SK-N-SH (cell line): ENCODE measurements at regions not wholly inside any gene's neighbourhood (a gene's known extent, or its start where the extent isn't known, plus 50 kb on each side); places are given as distances from the start of the nearest gene placed in this dataset.

Source experiments
- CTCF ChIA-PET: fragments of 300-600, 350-600 bp; formaldehyde crosslinking; extraction: SDS; loops from one replicate; lab custom pipeline; 2021; lab: Yijun Ruan, JAX
- POLR2A ChIA-PET: fragments of 350-600 bp; sonication (Branson Sonifier 250); formaldehyde crosslinking; extraction: SDS; loops from one replicate; lab custom pipeline; 2020; ENCODE audit warnings: antibody characterized with exemption, inconsistent platforms; lab: Yijun Ruan, JAX
- DNase-seq: peaks from one replicate; pipeline ENCODE4 v3.0.0; 2012
- H2AFZ ChIP-seq: fragments of 200-600 bp; sonication (generic); 2 replicates; pipeline ENCODE4 v1.8.1; 2016; ENCODE audit warnings: antibody characterized with exemption, mild to moderate bottlenecking, low read depth
- H3F3A ChIP-seq: fragments of 200-600 bp; sonication (generic); replicated peaks from 2 replicates; pipeline ENCODE3; 2016; ENCODE audit warnings: antibody characterized with exemption, mild to moderate bottlenecking; ENCODE audit not compliant: insufficient read depth
- H3K27ac ChIP-seq, 2 experiments: fragments of 200-500 bp in 1 of 2; fragments of 200-600 bp in 1 of 2; sonication (Bioruptor generic) in 1 of 2; sonication (generic), shearing (Covaris generic) in 1 of 2; 2 replicates each; pipeline versions ENCODE4 v1.5.1 to v1.6.1; 2014 to 2016; ENCODE audit warnings: low read depth in 2 of 2, inconsistent platforms in 1 of 2, low read length in 1 of 2, mild to moderate bottlenecking in 1 of 2, mixed read lengths in 1 of 2
- H3K27me3 ChIP-seq: fragments of 200-600 bp; sonication (generic), shearing (Covaris generic); 2 replicates; pipeline ENCODE4 v1.6.1; 2016; ENCODE audit warnings: mixed run types; ENCODE audit not compliant: insufficient read depth
- H3K36me3 ChIP-seq, 2 experiments: fragments of 200-500 bp in 1 of 2; fragments of 200-600 bp in 1 of 2; sonication (Bioruptor generic) in 1 of 2; sonication (generic) in 1 of 2; replicated peaks in 1 of 2; 2 replicates each; pipeline versions ENCODE3 to v1.5.1; 2014 to 2016; ENCODE audit warnings: low read length in 1 of 2, mild to moderate bottlenecking in 1 of 2; ENCODE audit not compliant: insufficient read depth in 2 of 2, control insufficient read depth in 1 of 2
- H3K4me1 ChIP-seq, 2 experiments: fragments of 200-500 bp in 1 of 2; fragments of 200-600 bp in 1 of 2; sonication (Bioruptor generic) in 1 of 2; sonication (generic), shearing (Covaris generic) in 1 of 2; 2 replicates each; pipeline versions ENCODE4 v1.5.1 to v1.6.1; 2014 to 2016; ENCODE audit warnings: low read depth in 1 of 2, low read length in 1 of 2, mixed run types in 1 of 2; ENCODE audit not compliant: insufficient read depth in 2 of 2, control insufficient read depth in 1 of 2
- H3K4me2 ChIP-seq: fragments of 200-600 bp; sonication (generic), shearing (Covaris generic); 2 replicates; pipeline ENCODE4 v1.6.1; 2017; ENCODE audit warnings: mixed run types
- H3K4me3 ChIP-seq, 2 experiments: fragments of 200-500 bp in 1 of 2; fragments of 200-600 bp in 1 of 2; sonication (Bioruptor generic) in 1 of 2; sonication (generic), shearing (Covaris generic) in 1 of 2; 2 replicates each; pipeline versions ENCODE4 v1.5.1 to v1.8.1; 2014 to 2016; ENCODE audit warnings: low read depth in 2 of 2, inconsistent platforms in 1 of 2, low read length in 1 of 2, mild to moderate bottlenecking in 1 of 2, mixed read lengths in 1 of 2, moderate library complexity in 1 of 2
- H3K79me2 ChIP-seq: fragments of 200-600 bp; sonication (generic); 2 replicates; pipeline ENCODE4 v1.8.1; 2017; ENCODE audit warnings: mild to moderate bottlenecking; ENCODE audit not compliant: insufficient read depth
- H3K9ac ChIP-seq: fragments of 200-600 bp; sonication (generic); 2 replicates; pipeline ENCODE4 v1.6.1; 2017; ENCODE audit warnings: mixed run types
- H3K9me2 ChIP-seq: fragments of 200-600 bp; sonication (generic); 2 replicates; pipeline ENCODE4 v1.6.1; 2017; ENCODE audit warnings: mixed run types
- H3K9me3 ChIP-seq: fragments of 200-600 bp; sonication (generic); 2 replicates; pipeline ENCODE4 v1.6.1; 2017; ENCODE audit warnings: mixed run types, mild to moderate bottlenecking, moderate library complexity
- H4K20me1 ChIP-seq: fragments of 200-600 bp; sonication (generic); 2 replicates; pipeline ENCODE4 v1.6.1; 2017; ENCODE audit warnings: mild to moderate bottlenecking, mixed run types; ENCODE audit not compliant: insufficient read depth
- CHD2 ChIP-seq: fragments of 150-350 bp; IDR thresholded peaks from 2 replicates; pipeline ENCODE4 v1.6.1; 2018; ENCODE audit warnings: low read length; ENCODE audit not compliant: partially characterized antibody
- ELF1 ChIP-seq: IDR thresholded peaks from 2 replicates; pipeline ENCODE4 v1.4.0; 2012
- EZH2phosphoT487 ChIP-seq: fragments of 200-600 bp; sonication (generic); IDR thresholded peaks from 2 replicates; pipeline ENCODE4 v1.6.1; 2017; ENCODE audit warnings: low read depth, mixed run types, mild to moderate bottlenecking, antibody characterized with exemption, moderate library complexity, borderline replicate concordance
- FOSL2 ChIP-seq: IDR thresholded peaks from 2 replicates; pipeline ENCODE4 v1.4.0; 2012; ENCODE audit warnings: low read depth, mild to moderate bottlenecking, moderate library complexity, borderline replicate concordance
- FOXJ3 ChIP-seq: sonication (generic); formaldehyde crosslinking; IDR thresholded peaks from 2 replicates; pipeline ENCODE4 v1.5.1; 2020; ENCODE audit warnings: mild to moderate bottlenecking, missing genetic modification reagents
- FOXM1 ChIP-seq: IDR thresholded peaks from 2 replicates; pipeline ENCODE4 v1.4.0; 2012; ENCODE audit warnings: low read depth, mild to moderate bottlenecking
- GATA2 ChIP-seq: sonication (generic); formaldehyde crosslinking; IDR thresholded peaks from 2 replicates; pipeline ENCODE4 v1.5.0; 2020; ENCODE audit warnings: mild to moderate bottlenecking, missing genetic modification reagents
- JUND ChIP-seq: IDR thresholded peaks from 2 replicates; pipeline ENCODE4 v1.4.0; 2012
- POLR2AphosphoS5 ChIP-seq: IDR thresholded peaks from 2 replicates; pipeline ENCODE4 v1.6.1; 2012; ENCODE audit warnings: low read depth, low read length
- RAD21 ChIP-seq: IDR thresholded peaks from 2 replicates; pipeline ENCODE4 v1.6.1; 2012; ENCODE audit warnings: mild to moderate bottlenecking, low read length
- RCOR1 ChIP-seq: fragments of 150-350 bp; IDR thresholded peaks from 2 replicates; pipeline ENCODE4 v1.6.1; 2017; ENCODE audit warnings: antibody characterized with exemption, low read length
- TAF1 ChIP-seq: IDR thresholded peaks from 2 replicates; pipeline ENCODE4 v1.6.1; 2012; ENCODE audit warnings: low read depth, mild to moderate bottlenecking, low read length, moderate library complexity, borderline replicate concordance
- YY1 ChIP-seq: IDR thresholded peaks from 2 replicates; pipeline ENCODE4 v1.4.0; 2012; ENCODE audit warnings: low read depth, mild to moderate bottlenecking
- WGBS: methylation state at CpG from one replicate; pipeline ENCODE4 v1.1.6; 2017; ENCODE audit warnings: low lambda C conversion rate; 5-methylcytosine and 5-hydroxymethylcytosine counted together
- TF ChIP-seq, protein P1 (sequence below): IDR thresholded peaks from 2 replicates; pipeline ENCODE4 v1.4.0; 2012; ENCODE audit warnings: low read depth, borderline replicate concordance
- TF ChIP-seq, protein P2 (sequence below): fragments of 150-350 bp; IDR thresholded peaks from 2 replicates; pipeline ENCODE4 v1.6.1; 2017; ENCODE audit warnings: antibody characterized with exemption, low read length, low read depth, borderline replicate concordance
- TF ChIP-seq, protein P3 (sequence below): IDR thresholded peaks from 2 replicates; pipeline ENCODE4 v1.4.0; 2012; ENCODE audit warnings: low read depth
- TF ChIP-seq, protein P4 (sequence below): IDR thresholded peaks from 2 replicates; pipeline ENCODE4 v1.4.0; 2012; ENCODE audit warnings: low read depth, borderline replicate concordance
- TF ChIP-seq, protein P5 (sequence below): fragments of 150-350 bp; IDR thresholded peaks from 2 replicates; pipeline ENCODE4 v1.6.1; 2016; ENCODE audit warnings: mild to moderate bottlenecking, low read depth, low read length
- TF ChIP-seq, protein P6 (sequence below): fragments of 200-600 bp; sonication (generic); IDR thresholded peaks from 2 replicates; pipeline ENCODE4 v1.6.1; 2017; ENCODE audit warnings: antibody characterized with exemption, mild to moderate bottlenecking, moderate library complexity

DNA sequence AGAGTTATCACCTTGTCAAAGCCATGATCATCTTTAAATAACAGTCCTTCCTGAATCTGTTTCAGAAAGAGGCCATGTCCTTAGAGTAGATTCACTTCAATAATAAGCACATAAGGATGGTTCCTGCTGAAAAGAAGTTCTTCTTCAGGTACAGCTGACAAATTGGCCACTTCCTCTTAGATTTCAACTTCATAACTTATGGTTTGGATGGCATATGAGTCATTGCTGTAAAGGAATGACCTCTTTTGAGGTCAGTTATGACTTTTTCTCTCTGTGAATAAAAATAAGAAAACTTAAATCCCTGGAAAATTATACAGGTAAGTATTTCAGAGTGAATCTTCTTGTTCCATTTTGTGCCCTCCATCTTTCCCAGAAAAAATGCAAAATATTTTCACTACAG is 555.3 kb upstream of the ZNF462 start:
- Histone ChIP-seq H2AFZ (no peak overlapping the region), H3K4me2 (no peak overlapping the region), H3K27ac (no peak overlapping the region), H3K79me2 (no peaks in the 10 kb centered on the region), H4K20me1 (no peaks in the 10 kb centered on the region), H3K9me3 (no peaks in the 10 kb centered on the region), H3K27me3 (no peaks in the 10 kb centered on the region), H3K9me2 (no peaks in the 10 kb centered on the region), H3F3A (no peaks in the 10 kb centered on the region), H3K9ac (no peak overlapping the region), H3K4me3 (no peak overlapping the region), H3K36me3 (no peaks in the 10 kb centered on the region), H3K4me1 (no peaks in the 10 kb centered on the region)
- DNase-seq, result no peak
- TF ChIP-seq JUND (no peak), FOXM1 (no peak), TAF1 (no peak)
- TF ChIP-seq, protein P1, sequence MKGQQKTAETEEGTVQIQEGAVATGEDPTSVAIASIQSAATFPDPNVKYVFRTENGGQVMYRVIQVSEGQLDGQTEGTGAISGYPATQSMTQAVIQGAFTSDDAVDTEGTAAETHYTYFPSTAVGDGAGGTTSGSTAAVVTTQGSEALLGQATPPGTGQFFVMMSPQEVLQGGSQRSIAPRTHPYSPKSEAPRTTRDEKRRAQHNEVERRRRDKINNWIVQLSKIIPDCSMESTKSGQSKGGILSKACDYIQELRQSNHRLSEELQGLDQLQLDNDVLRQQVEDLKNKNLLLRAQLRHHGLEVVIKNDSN, result no peak
- TF ChIP-seq, protein P2, sequence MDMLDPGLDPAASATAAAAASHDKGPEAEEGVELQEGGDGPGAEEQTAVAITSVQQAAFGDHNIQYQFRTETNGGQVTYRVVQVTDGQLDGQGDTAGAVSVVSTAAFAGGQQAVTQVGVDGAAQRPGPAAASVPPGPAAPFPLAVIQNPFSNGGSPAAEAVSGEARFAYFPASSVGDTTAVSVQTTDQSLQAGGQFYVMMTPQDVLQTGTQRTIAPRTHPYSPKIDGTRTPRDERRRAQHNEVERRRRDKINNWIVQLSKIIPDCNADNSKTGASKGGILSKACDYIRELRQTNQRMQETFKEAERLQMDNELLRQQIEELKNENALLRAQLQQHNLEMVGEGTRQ, result no peak
- ChIA-PET POLR2A (no interaction called here), CTCF (interaction anchor here (1.7 kb wide), 1 partner anchor 33 kb away, joined by 3 read pairs; no protein-coding TSS in a partner anchor)

DNA sequence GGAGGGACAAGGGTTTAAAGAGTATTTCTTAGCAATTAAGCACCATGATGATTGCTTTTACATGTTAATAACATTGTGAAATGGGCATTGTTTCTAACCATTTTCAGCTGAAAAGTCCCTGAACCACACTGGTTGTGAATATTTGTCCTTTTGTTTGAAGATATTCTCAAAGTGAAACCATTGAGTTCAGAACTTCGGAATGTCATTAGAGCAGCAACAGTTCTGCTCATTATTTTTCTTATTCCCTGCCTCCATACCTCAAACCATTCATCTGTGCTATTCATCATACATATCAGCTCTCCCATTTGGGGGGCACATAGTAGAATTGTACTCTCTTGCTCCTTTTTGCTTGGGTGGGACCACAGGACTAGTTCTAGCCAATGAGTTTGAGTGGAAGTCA is 553.0 kb upstream of the ZNF462 start:
- no peak overlapping the region for H3K4me3 ChIP-seq
- H3K27ac ChIP-seq, result no peak overlapping the region
- no peaks in the 10 kb centered on the region for H4K20me1 ChIP-seq
- H3K4me1 ChIP-seq, result no peaks in the 10 kb centered on the region
- ChIA-PET POLR2A (no interaction called here), CTCF (no interaction called here)
- no peak overlapping the region for H3K9ac ChIP-seq
- H2AFZ ChIP-seq, result no peak overlapping the region
- H3K4me2 ChIP-seq, result no peak overlapping the region
- H3K79me2 ChIP-seq, result no peaks in the 10 kb centered on the region
- H3K9me3 ChIP-seq, result no peaks in the 10 kb centered on the region
- WGBS, result 50% methylated on average over 1 of the region's 1 CpG
- H3K27me3 ChIP-seq, result no peaks in the 10 kb centered on the region
- H3K9me2 ChIP-seq, result no peaks in the 10 kb centered on the region
- no peak for DNase-seq
- no peaks in the 10 kb centered on the region for H3F3A ChIP-seq
- no peaks in the 10 kb centered on the region for H3K36me3 ChIP-seq
- TF ChIP-seq FOXJ3 (CRISPR knock-in tag) (no peak), YY1 (no peak), EZH2phosphoT487 (no peak), RCOR1 (no peak), ELF1 (no peak), GATA2 (CRISPR knock-in tag) (no peak), POLR2AphosphoS5 (no peak), RAD21 (no peak), CHD2 (no peak), FOSL2 (no peak), JUND (no peak)
- TF ChIP-seq, protein P3, sequence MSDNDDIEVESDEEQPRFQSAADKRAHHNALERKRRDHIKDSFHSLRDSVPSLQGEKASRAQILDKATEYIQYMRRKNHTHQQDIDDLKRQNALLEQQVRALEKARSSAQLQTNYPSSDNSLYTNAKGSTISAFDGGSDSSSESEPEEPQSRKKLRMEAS, result no peak
- TF ChIP-seq, protein P2, result no peak
- TF ChIP-seq, protein P4, sequence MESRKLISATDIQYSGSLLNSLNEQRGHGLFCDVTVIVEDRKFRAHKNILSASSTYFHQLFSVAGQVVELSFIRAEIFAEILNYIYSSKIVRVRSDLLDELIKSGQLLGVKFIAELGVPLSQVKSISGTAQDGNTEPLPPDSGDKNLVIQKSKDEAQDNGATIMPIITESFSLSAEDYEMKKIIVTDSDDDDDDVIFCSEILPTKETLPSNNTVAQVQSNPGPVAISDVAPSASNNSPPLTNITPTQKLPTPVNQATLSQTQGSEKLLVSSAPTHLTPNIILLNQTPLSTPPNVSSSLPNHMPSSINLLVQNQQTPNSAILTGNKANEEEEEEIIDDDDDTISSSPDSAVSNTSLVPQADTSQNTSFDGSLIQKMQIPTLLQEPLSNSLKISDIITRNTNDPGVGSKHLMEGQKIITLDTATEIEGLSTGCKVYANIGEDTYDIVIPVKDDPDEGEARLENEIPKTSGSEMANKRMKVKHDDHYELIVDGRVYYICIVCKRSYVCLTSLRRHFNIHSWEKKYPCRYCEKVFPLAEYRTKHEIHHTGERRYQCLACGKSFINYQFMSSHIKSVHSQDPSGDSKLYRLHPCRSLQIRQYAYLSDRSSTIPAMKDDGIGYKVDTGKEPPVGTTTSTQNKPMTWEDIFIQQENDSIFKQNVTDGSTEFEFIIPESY, result no peak
- TF ChIP-seq, protein P5, sequence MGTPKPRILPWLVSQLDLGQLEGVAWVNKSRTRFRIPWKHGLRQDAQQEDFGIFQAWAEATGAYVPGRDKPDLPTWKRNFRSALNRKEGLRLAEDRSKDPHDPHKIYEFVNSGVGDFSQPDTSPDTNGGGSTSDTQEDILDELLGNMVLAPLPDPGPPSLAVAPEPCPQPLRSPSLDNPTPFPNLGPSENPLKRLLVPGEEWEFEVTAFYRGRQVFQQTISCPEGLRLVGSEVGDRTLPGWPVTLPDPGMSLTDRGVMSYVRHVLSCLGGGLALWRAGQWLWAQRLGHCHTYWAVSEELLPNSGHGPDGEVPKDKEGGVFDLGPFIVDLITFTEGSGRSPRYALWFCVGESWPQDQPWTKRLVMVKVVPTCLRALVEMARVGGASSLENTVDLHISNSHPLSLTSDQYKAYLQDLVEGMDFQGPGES, result no peak
- TF ChIP-seq, protein P6, sequence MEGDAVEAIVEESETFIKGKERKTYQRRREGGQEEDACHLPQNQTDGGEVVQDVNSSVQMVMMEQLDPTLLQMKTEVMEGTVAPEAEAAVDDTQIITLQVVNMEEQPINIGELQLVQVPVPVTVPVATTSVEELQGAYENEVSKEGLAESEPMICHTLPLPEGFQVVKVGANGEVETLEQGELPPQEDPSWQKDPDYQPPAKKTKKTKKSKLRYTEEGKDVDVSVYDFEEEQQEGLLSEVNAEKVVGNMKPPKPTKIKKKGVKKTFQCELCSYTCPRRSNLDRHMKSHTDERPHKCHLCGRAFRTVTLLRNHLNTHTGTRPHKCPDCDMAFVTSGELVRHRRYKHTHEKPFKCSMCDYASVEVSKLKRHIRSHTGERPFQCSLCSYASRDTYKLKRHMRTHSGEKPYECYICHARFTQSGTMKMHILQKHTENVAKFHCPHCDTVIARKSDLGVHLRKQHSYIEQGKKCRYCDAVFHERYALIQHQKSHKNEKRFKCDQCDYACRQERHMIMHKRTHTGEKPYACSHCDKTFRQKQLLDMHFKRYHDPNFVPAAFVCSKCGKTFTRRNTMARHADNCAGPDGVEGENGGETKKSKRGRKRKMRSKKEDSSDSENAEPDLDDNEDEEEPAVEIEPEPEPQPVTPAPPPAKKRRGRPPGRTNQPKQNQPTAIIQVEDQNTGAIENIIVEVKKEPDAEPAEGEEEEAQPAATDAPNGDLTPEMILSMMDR, result no peak
- TF ChIP-seq, protein P1, result no peak
